K562 (cell line): ENCODE measurements at regions not wholly inside any gene's neighbourhood (a gene's known extent, or its start where the extent isn't known, plus 50 kb on each side); places are given as distances from the start of the nearest gene placed in this dataset.

Source experiments
- ATAC-seq: fragments of 200-7000 bp; cut with Tn5 transposase; 3 replicates; pipeline ENCODE4 v1.9.1; 2020; ENCODE audit warnings: moderate library complexity
- BruUV-seq: library from RNA; stranded (reverse); fragments of 400-500 nt; replicated peaks from 2 replicates; lab custom pipeline; 2021; lab: Mats Ljungman, UMichigan
- CTCF ChIA-PET: fragments of 300-600 bp; formaldehyde crosslinking; extraction: SDS; loops from one replicate; lab custom pipeline; 2021; ENCODE audit warnings: low intra/inter-chr PET ratio; lab: Yijun Ruan, JAX
- POLR2A ChIA-PET: fragments of 300-600, 350-650 bp; sonication (Branson Sonifier 250); formaldehyde crosslinking; extraction: SDS; loops from one replicate; lab custom pipeline; 2021; ENCODE audit warnings: antibody characterized with exemption, inconsistent platforms; lab: Yijun Ruan, JAX
- DNase-seq, 4 experiments: peaks; one replicate each; pipeline versions ENCODE4 v3.0.0 to v3.0.0-alpha.2; 2011 to 2018; ENCODE audit warnings: low spot score in 3 of 4, mixed read lengths in 3 of 4; ENCODE audit errors: extremely low read depth in 1 of 4
- FAIRE-seq: peaks from 2 replicates; lab custom pipeline; 2011; peaks lifted over from hg19 to GRCh38; lab: Jason Lieb, UNC
- H2AFZ ChIP-seq: 2 replicates; pipeline ENCODE4 v1.6.0; 2011; ENCODE audit warnings: low read depth, low read length, control low read depth, inconsistent platforms
- H3K27ac ChIP-seq: fragments of 200-600 bp; 3 replicates; pipeline ENCODE4 v1.8.0; 2011; ENCODE audit warnings: low read depth, mild to moderate bottlenecking, control low read depth, inconsistent platforms, low read length, moderate library complexity, mixed read lengths; ENCODE audit errors: extremely low read depth
- H3K27me3 ChIP-seq, 2 experiments: fragments of 300-600 bp in 1 of 2; 2 replicates in 1 of 2; 3 replicates in 1 of 2; pipeline versions ENCODE4 v1.6.0 to v1.8.0; 2011; ENCODE audit warnings: inconsistent platforms in 2 of 2, low read length in 2 of 2, mild to moderate bottlenecking in 1 of 2, mixed read lengths in 1 of 2, moderate library complexity in 1 of 2; ENCODE audit not compliant: control insufficient read depth in 2 of 2, insufficient read depth in 2 of 2
- H3K36me3 ChIP-seq: fragments of 300-600 bp; 3 replicates; pipeline ENCODE4 v1.8.0; 2011; ENCODE audit warnings: mild to moderate bottlenecking, low read length, inconsistent platforms; ENCODE audit not compliant: control insufficient read depth, insufficient read depth
- H3K4me1 ChIP-seq, 2 experiments: fragments of 200-600 bp in 1 of 2; replicated peaks in 1 of 2; 2 replicates in 1 of 2; 3 replicates in 1 of 2; pipeline versions ENCODE4 v1.5.1 to v1.8.0; 2011; ENCODE audit warnings: inconsistent platforms in 2 of 2, low read length in 2 of 2, mild to moderate bottlenecking in 1 of 2, mixed read lengths in 1 of 2, moderate library complexity in 1 of 2; ENCODE audit not compliant: control insufficient read depth in 2 of 2, insufficient read depth in 2 of 2
- H3K4me2 ChIP-seq: 2 replicates; pipeline ENCODE4 v1.6.1; 2011; ENCODE audit warnings: low read length, control low read depth, inconsistent platforms, mixed read lengths; ENCODE audit not compliant: insufficient read depth
- H3K4me3 ChIP-seq: fragments of 200-600 bp; sonication (generic), shearing (Covaris generic); 2 replicates; pipeline ENCODE4 v1.5.1; 2016; ENCODE audit warnings: control low read depth, inconsistent platforms
- H3K79me2 ChIP-seq: fragments of 200-600 bp; 3 replicates; pipeline ENCODE4 v1.8.0; 2011; ENCODE audit warnings: low read length, inconsistent platforms; ENCODE audit not compliant: control insufficient read depth, insufficient read depth
- H3K9ac ChIP-seq, 2 experiments: 2 replicates each; pipeline versions ENCODE4 v1.6.0 to v1.6.1; 2011; ENCODE audit warnings: low read depth in 2 of 2, low read length in 2 of 2, control low read depth in 1 of 2, inconsistent platforms in 1 of 2, mild to moderate bottlenecking in 1 of 2, mixed read lengths in 1 of 2; ENCODE audit not compliant: insufficient read depth in 1 of 2
- H3K9me1 ChIP-seq: one replicate; pipeline ENCODE4 v1.6.0; 2011; ENCODE audit warnings: inconsistent platforms, mild to moderate bottlenecking, low read length, moderate library complexity; ENCODE audit not compliant: control insufficient read depth, insufficient read depth
- H3K9me3 ChIP-seq: replicated peaks from 2 replicates; pipeline ENCODE4 v1.5.1; 2011; ENCODE audit warnings: low read depth, low read length, inconsistent platforms; ENCODE audit not compliant: control insufficient read depth, insufficient read depth
- H4K20me1 ChIP-seq: replicated peaks from 2 replicates; pipeline ENCODE4 v1.6.1; 2011; ENCODE audit warnings: low read length, inconsistent platforms, mixed read lengths; ENCODE audit not compliant: control insufficient read depth, insufficient read depth
- DDX20 ChIP-seq: fragments of 450-650 bp; IDR thresholded peaks from 2 replicates; pipeline ENCODE4 v1.6.1; 2016; ENCODE audit warnings: missing genetic modification characterization, low read depth, mild to moderate bottlenecking, missing compliant biosample characterization, moderate library complexity
- FOXJ2 ChIP-seq: fragments of 200-800 bp; sonication (Bioruptor generic); IDR thresholded peaks from 2 replicates; pipeline ENCODE4 v1.6.1; 2016; ENCODE audit warnings: missing genetic modification characterization, missing compliant biosample characterization
- HNRNPLL ChIP-seq: fragments of 200-400 bp; formaldehyde crosslinking; IDR thresholded peaks from 2 replicates; pipeline ENCODE4 v1.6.1; 2017; ENCODE audit warnings: low read length, low read depth, mild to moderate bottlenecking; ENCODE audit not compliant: poor library complexity, severe bottlenecking
- NCOA2 ChIP-seq, 2 experiments: fragments of 450-650 bp; IDR thresholded peaks; 2 replicates each; pipeline ENCODE4 v1.6.1; 2018; ENCODE audit warnings: mild to moderate bottlenecking in 2 of 2, moderate library complexity in 1 of 2; ENCODE audit not compliant: partially characterized antibody in 2 of 2
- POLR2AphosphoS5 ChIP-seq: IDR thresholded peaks from 2 replicates; pipeline ENCODE4 v1.6.1; 2011; ENCODE audit warnings: mild to moderate bottlenecking, low read depth, low read length, moderate library complexity; ENCODE audit not compliant: control insufficient read depth, insufficient read depth
- SIX5 ChIP-seq, 2 experiments: IDR thresholded peaks; 2 replicates each; pipeline ENCODE4 v1.6.1; 2011; ENCODE audit warnings: low read length in 2 of 2, borderline replicate concordance in 1 of 2, low read depth in 1 of 2, mild to moderate bottlenecking in 1 of 2, moderate library complexity in 1 of 2; ENCODE audit not compliant: insufficient read depth in 1 of 2
- SRSF7 ChIP-seq: fragments of 200-400 bp; formaldehyde crosslinking; optimal IDR thresholded peaks from 2 replicates; pipeline ENCODE3; 2017; ENCODE audit warnings: mild to moderate bottlenecking, low read depth, low read length
- TFAM ChIP-seq: fragments of 250-450 bp; sonication (Bioruptor Pico); conservative IDR thresholded peaks from 2 replicates; pipeline ENCODE4 v1.5.0; 2021; ENCODE audit warnings: mild to moderate bottlenecking, moderate library complexity
- TRIM24 ChIP-seq, 2 experiments: fragments of 450-650 bp; IDR thresholded peaks; 2 replicates each; pipeline ENCODE4 v1.6.1; 2016
- ZNF23 ChIP-seq: fragments of 250-450 bp; sonication (Bioruptor Pico); IDR thresholded peaks from 2 replicates; pipeline ENCODE4 v1.4.0; 2020; ENCODE audit warnings: mild to moderate bottlenecking
- ZNF311 ChIP-seq: fragments of 250-450 bp; sonication (Bioruptor Pico); IDR thresholded peaks from 2 replicates; pipeline ENCODE4 v1.4.0; 2020; ENCODE audit warnings: mild to moderate bottlenecking, moderate library complexity
- WGBS: fragments of 100-300 bp; shearing (Covaris generic); methylation state at CpG from one replicate; pipeline ENCODE4 v1.1.6; 2016; ENCODE audit warnings: low coverage, mixed read lengths; ENCODE audit not compliant: insufficient coverage; ENCODE audit errors: missing lambda C conversion rate; 5-methylcytosine and 5-hydroxymethylcytosine counted together
- in situ Hi-C: fragments of 300-500 bp; cut with MboI; formaldehyde crosslinking; loops from 4 replicates; pipeline ENCODE4 v1.15.0; 2018; ENCODE audit warnings: inconsistent platforms, mixed read lengths
- intact Hi-C: fragments of 100-400 bp; cut with micrococcal nuclease; formaldehyde crosslinking; loops from 2 replicates; pipeline ENCODE4 v1.14.2; 2022
- TF ChIP-seq, protein P1 (sequence below): sonication (generic); formaldehyde crosslinking; IDR thresholded peaks from 2 replicates; pipeline ENCODE4 v1.8.0; 2022; ENCODE audit warnings: missing genetic modification reagents, mild to moderate bottlenecking, borderline replicate concordance
- TF ChIP-seq, protein P2 (sequence below): fragments of 450-650 bp; IDR thresholded peaks from 2 replicates; pipeline ENCODE4 v1.7.0; 2016; ENCODE audit warnings: borderline replicate concordance
- TF ChIP-seq, protein P3 (sequence below): IDR thresholded peaks from 2 replicates; pipeline ENCODE4 v1.6.1; 2012; ENCODE audit warnings: low read depth, low read length, improper control_type of control experiment, borderline replicate concordance

GRCh38 chr22:49600468-49600867, 227.2 kb downstream of the BRD1 start:
- H3K9me3 ChIP-seq = no peaks in the 10 kb centered on the region; the same call in 1 of the 2 replicates
- TF ChIP-seq ZNF23 = no peak
- TF ChIP-seq POLR2AphosphoS5 = no peak
- TF ChIP-seq TRIM24 (IDR thresholded peaks at IDR 0.05) = no peak
- no peak for TF ChIP-seq SRSF7
- TF ChIP-seq, protein P1, sequence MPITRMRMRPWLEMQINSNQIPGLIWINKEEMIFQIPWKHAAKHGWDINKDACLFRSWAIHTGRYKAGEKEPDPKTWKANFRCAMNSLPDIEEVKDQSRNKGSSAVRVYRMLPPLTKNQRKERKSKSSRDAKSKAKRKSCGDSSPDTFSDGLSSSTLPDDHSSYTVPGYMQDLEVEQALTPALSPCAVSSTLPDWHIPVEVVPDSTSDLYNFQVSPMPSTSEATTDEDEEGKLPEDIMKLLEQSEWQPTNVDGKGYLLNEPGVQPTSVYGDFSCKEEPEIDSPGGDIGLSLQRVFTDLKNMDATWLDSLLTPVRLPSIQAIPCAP (CRISPR knock-in tag) = no peak
- TF ChIP-seq TFAM = no peak
- TF ChIP-seq ZNF311 (CRISPR knock-in tag) = no peak
- TF ChIP-seq, protein P2, sequence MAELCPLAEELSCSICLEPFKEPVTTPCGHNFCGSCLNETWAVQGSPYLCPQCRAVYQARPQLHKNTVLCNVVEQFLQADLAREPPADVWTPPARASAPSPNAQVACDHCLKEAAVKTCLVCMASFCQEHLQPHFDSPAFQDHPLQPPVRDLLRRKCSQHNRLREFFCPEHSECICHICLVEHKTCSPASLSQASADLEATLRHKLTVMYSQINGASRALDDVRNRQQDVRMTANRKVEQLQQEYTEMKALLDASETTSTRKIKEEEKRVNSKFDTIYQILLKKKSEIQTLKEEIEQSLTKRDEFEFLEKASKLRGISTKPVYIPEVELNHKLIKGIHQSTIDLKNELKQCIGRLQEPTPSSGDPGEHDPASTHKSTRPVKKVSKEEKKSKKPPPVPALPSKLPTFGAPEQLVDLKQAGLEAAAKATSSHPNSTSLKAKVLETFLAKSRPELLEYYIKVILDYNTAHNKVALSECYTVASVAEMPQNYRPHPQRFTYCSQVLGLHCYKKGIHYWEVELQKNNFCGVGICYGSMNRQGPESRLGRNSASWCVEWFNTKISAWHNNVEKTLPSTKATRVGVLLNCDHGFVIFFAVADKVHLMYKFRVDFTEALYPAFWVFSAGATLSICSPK = no peak
- TF ChIP-seq, protein P3, sequence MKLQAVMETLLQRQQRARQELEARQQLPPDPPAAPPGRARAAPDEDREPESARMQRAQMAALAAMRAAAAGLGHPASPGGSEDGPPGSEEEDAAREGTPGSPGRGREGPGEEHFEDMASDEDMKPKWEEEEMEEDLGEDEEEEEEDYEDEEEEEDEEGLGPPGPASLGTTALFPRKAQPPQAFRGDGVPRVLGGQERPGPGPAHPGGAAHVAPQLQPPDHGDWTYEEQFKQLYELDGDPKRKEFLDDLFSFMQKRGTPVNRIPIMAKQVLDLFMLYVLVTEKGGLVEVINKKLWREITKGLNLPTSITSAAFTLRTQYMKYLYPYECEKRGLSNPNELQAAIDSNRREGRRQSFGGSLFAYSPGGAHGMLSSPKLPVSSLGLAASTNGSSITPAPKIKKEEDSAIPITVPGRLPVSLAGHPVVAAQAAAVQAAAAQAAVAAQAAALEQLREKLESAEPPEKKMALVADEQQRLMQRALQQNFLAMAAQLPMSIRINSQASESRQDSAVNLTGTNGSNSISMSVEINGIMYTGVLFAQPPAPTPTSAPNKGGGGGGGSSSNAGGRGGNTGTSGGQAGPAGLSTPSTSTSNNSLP = no peak
- TF ChIP-seq SIX5 (IDR thresholded peaks at IDR 0.05; ENCODE audit: borderline replicate concordance in 1 of 2, insufficient read depth in 1 of 2, low read depth in 1 of 2, low read length in 2 of 2) = no peak
- no peak for TF ChIP-seq NCOA2 (IDR thresholded peaks at IDR 0.05; ENCODE audit: partially characterized antibody in 2 of 2)
- TF ChIP-seq HNRNPLL = no peak
- TF ChIP-seq FOXJ2 (tag) = no peak
- TF ChIP-seq DDX20 = no peak
- intact Hi-C loops = no loop called here

More at GRCh38 chr22:49600468-49600867, 227.2 kb downstream of the BRD1 start:
- no peak overlapping the region for H3K4me3 ChIP-seq
- peaks cover 0 to 14% of the 10 kb centered on the region in 2 experiments; a peak in 2 of 5 replicates for H3K4me1 ChIP-seq
- 100% methylated on average over 1 of the region's 20 CpGs for WGBS
- no peaks in the 10 kb centered on the region for H3K9me1 ChIP-seq
- peaks cover 42% of the 10 kb centered on the region for H3K36me3 ChIP-seq
- H3K4me2 ChIP-seq = no peak overlapping the region
- H3K79me2 ChIP-seq = peaks cover 74% of the 10 kb centered on the region
- ATAC-seq (no peak), FAIRE-seq (no peak), DNase-seq (no peak)
- H3K27ac ChIP-seq = no peak overlapping the region
- H3K27me3 ChIP-seq = no peaks in the 10 kb centered on the region
- CTCF ChIA-PET = no interaction called here
- no peak overlapping the region for H3K9ac ChIP-seq
- H4K20me1 ChIP-seq = peaks cover 16% of the 10 kb centered on the region; the same call in 1 of the 2 replicates
- no TSS peak for BruUV-seq
- no peak overlapping the region for H2AFZ ChIP-seq
- in situ Hi-C loops = no loop called here
- POLR2A ChIA-PET = interaction anchor here (0.6 kb wide), 1 partner anchor 94 kb away, joined by 3 read pairs; no protein-coding TSS in a partner anchor
